ENCODE measurements at regions not wholly inside any gene's neighbourhood (a gene's known extent, or its start where the extent isn't known, plus 50 kb on each side); places are given as distances from the start of the nearest gene placed in this dataset.

DNA sequence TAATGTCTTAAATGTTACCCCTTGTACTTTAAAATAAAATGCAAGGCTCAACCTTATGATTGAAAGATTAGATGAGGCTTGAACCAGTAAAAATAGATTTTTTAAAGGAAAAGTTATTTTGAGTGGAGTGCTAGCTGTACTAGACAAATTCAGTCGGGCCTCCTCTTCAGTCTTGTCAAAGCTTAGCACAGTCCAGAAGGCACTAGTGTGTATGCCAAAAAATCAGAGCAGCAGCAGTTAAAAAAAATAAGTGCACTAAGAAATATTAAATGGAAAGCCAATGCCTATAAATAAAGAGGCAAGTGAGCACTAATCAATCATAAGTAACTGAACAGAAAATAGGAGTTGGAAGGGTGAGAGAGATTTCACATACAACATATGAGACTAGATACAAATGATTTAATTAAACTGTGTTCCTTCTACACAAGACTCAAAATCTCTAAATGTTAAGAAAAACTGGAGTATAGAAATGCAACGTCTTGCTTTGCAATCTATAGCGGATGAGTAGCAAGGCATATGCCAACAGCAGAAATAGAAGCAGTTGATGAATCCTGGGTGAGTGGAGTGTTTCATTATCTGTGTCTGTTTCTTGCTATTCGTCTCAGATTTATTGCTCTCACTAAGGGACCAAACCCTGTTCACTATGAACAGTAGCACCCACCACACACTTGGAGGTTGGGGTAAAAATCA is 172.1 kb downstream of the ETNK1 start:
- in situ Hi-C loops (cut with MboI), result no loop called here
- 39% methylated on average over 4 of the region's 4 CpGs for WGBS (ENCODE audit: insufficient coverage, insufficient replicate concordance, low lambda C conversion rate, missing lambda C conversion rate)
- no peaks in the 10 kb centered on the region for H3K9me3 ChIP-seq (replicated peaks; ENCODE audit: control insufficient read depth, insufficient read depth, low read length)
- FAIRE-seq (no peak), DNase-seq (ENCODE audit: low read depth, low spot score) (no peak), ATAC-seq (no peak)
- no peaks in the 10 kb centered on the region for H3K27me3 ChIP-seq (replicated peaks in 1 of 2; ENCODE audit: control insufficient read depth in 2 of 2, insufficient read depth in 2 of 2, low read length in 1 of 2)
- no peak overlapping the region for H2AFZ ChIP-seq (ENCODE audit: control insufficient read depth, low read depth, low read length)
- no peak overlapping the region for H3K4me2 ChIP-seq (ENCODE audit: control insufficient read depth, insufficient read depth)
- no peak overlapping the region for H3K27ac ChIP-seq (ENCODE audit: control insufficient read depth, insufficient read depth)
- ChIA-PET CTCF (no interaction called here), SMC1A (ENCODE audit: uncharacterized antibody, unreplicated experiment) (no interaction called here), POLR2A (no interaction called here), RAD21 (ENCODE audit: unreplicated experiment) (no interaction called here)
- H3K36me3 ChIP-seq (ENCODE audit: control insufficient read depth in 2 of 2, insufficient read depth in 2 of 2, low read length in 1 of 2), result no peaks in the 10 kb centered on the region
- H4K20me1 ChIP-seq (ENCODE audit: control insufficient read depth, insufficient read depth), result no peaks in the 10 kb centered on the region
- H3K9ac ChIP-seq (ENCODE audit: control insufficient read depth, insufficient read depth, low read length), result no peak overlapping the region
- intact Hi-C loops (cut with micrococcal nuclease; ENCODE audit: unreplicated experiment), result no loop called here
- no TSS peak for BruUV-seq (replicated peaks)
- H3K4me1 ChIP-seq (ENCODE audit: control insufficient read depth, insufficient read depth, low read length), result no peaks in the 10 kb centered on the region
- no peak overlapping the region for H3K4me3 ChIP-seq
- H3K79me2 ChIP-seq (ENCODE audit: control insufficient read depth, insufficient read depth, low read length), result no peaks in the 10 kb centered on the region
- TF ChIP-seq, protein P1, sequence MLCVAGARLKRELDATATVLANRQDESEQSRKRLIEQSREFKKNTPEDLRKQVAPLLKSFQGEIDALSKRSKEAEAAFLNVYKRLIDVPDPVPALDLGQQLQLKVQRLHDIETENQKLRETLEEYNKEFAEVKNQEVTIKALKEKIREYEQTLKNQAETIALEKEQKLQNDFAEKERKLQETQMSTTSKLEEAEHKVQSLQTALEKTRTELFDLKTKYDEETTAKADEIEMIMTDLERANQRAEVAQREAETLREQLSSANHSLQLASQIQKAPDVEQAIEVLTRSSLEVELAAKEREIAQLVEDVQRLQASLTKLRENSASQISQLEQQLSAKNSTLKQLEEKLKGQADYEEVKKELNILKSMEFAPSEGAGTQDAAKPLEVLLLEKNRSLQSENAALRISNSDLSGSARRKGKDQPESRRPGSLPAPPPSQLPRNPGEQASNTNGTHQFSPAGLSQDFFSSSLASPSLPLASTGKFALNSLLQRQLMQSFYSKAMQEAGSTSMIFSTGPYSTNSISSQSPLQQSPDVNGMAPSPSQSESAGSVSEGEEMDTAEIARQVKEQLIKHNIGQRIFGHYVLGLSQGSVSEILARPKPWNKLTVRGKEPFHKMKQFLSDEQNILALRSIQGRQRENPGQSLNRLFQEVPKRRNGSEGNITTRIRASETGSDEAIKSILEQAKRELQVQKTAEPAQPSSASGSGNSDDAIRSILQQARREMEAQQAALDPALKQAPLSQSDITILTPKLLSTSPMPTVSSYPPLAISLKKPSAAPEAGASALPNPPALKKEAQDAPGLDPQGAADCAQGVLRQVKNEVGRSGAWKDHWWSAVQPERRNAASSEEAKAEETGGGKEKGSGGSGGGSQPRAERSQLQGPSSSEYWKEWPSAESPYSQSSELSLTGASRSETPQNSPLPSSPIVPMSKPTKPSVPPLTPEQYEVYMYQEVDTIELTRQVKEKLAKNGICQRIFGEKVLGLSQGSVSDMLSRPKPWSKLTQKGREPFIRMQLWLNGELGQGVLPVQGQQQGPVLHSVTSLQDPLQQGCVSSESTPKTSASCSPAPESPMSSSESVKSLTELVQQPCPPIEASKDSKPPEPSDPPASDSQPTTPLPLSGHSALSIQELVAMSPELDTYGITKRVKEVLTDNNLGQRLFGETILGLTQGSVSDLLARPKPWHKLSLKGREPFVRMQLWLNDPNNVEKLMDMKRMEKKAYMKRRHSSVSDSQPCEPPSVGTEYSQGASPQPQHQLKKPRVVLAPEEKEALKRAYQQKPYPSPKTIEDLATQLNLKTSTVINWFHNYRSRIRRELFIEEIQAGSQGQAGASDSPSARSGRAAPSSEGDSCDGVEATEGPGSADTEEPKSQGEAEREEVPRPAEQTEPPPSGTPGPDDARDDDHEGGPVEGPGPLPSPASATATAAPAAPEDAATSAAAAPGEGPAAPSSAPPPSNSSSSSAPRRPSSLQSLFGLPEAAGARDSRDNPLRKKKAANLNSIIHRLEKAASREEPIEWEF (IDR thresholded peaks at IDR 0.05; ENCODE audit: insufficient replicate concordance, low read depth, low read length), result no peak
- no peak for TF ChIP-seq ETV6 (conservative IDR thresholded peaks at IDR 0.05 in 1 of 2, IDR thresholded peaks at IDR 0.05 in 1 of 2; ENCODE audit: borderline replicate concordance in 1 of 2, low read depth in 1 of 2)
- TF ChIP-seq, protein P2, sequence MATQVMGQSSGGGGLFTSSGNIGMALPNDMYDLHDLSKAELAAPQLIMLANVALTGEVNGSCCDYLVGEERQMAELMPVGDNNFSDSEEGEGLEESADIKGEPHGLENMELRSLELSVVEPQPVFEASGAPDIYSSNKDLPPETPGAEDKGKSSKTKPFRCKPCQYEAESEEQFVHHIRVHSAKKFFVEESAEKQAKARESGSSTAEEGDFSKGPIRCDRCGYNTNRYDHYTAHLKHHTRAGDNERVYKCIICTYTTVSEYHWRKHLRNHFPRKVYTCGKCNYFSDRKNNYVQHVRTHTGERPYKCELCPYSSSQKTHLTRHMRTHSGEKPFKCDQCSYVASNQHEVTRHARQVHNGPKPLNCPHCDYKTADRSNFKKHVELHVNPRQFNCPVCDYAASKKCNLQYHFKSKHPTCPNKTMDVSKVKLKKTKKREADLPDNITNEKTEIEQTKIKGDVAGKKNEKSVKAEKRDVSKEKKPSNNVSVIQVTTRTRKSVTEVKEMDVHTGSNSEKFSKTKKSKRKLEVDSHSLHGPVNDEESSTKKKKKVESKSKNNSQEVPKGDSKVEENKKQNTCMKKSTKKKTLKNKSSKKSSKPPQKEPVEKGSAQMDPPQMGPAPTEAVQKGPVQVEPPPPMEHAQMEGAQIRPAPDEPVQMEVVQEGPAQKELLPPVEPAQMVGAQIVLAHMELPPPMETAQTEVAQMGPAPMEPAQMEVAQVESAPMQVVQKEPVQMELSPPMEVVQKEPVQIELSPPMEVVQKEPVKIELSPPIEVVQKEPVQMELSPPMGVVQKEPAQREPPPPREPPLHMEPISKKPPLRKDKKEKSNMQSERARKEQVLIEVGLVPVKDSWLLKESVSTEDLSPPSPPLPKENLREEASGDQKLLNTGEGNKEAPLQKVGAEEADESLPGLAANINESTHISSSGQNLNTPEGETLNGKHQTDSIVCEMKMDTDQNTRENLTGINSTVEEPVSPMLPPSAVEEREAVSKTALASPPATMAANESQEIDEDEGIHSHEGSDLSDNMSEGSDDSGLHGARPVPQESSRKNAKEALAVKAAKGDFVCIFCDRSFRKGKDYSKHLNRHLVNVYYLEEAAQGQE (IDR thresholded peaks at IDR 0.05; ENCODE audit: low read depth, low read length), result no peak
- no peak for TF ChIP-seq MEF2B (IDR thresholded peaks at IDR 0.05; ENCODE audit: partially characterized antibody, poor library complexity, severe bottlenecking)
- TF ChIP-seq CBX3 (IDR thresholded peaks at IDR 0.05; ENCODE audit: borderline replicate concordance, low read depth), result no peak
- TF ChIP-seq RUNX3 (IDR thresholded peaks at IDR 0.05; ENCODE audit: low read length), result no peak
- TF ChIP-seq, protein P3, sequence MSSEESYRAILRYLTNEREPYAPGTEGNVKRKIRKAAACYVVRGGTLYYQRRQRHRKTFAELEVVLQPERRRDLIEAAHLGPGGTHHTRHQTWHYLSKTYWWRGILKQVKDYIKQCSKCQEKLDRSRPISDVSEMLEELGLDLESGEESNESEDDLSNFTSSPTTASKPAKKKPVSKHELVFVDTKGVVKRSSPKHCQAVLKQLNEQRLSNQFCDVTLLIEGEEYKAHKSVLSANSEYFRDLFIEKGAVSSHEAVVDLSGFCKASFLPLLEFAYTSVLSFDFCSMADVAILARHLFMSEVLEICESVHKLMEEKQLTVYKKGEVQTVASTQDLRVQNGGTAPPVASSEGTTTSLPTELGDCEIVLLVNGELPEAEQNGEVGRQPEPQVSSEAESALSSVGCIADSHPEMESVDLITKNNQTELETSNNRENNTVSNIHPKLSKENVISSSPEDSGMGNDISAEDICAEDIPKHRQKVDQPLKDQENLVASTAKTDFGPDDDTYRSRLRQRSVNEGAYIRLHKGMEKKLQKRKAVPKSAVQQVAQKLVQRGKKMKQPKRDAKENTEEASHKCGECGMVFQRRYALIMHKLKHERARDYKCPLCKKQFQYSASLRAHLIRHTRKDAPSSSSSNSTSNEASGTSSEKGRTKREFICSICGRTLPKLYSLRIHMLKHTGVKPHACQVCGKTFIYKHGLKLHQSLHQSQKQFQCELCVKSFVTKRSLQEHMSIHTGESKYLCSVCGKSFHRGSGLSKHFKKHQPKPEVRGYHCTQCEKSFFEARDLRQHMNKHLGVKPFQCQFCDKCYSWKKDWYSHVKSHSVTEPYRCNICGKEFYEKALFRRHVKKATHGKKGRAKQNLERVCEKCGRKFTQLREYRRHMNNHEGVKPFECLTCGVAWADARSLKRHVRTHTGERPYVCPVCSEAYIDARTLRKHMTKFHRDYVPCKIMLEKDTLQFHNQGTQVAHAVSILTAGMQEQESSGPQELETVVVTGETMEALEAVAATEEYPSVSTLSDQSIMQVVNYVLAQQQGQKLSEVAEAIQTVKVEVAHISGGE (CRISPR knock-in tag; IDR thresholded peaks at IDR 0.05), result no peak
- TF ChIP-seq SP1 (IDR thresholded peaks at IDR 0.05; ENCODE audit: low read depth, low read length), result no peak
- no peak for TF ChIP-seq RELA (IDR thresholded peaks at IDR 0.05; ENCODE audit: borderline replicate concordance, partially characterized antibody)
- TF ChIP-seq BACH1 (IDR thresholded peaks at IDR 0.05; ENCODE audit: borderline replicate concordance), result no peak
